Astrocyte (in vitro differentiated cells and primary cell): ENCODE measurements at regions not wholly inside any gene's neighbourhood (a gene's known extent, or its start where the extent isn't known, plus 50 kb on each side); places are given as distances from the start of the nearest gene placed in this dataset.

Experiments used
- EZH2 ChIP-seq: IDR thresholded peaks from 2 replicates; pipeline ENCODE4 v1.6.1; 2012; ENCODE audit warnings: mild to moderate bottlenecking, low read length, inconsistent platforms; ENCODE audit not compliant: insufficient read depth
- TF ChIP-seq, protein P1 (sequence below): IDR thresholded peaks from 2 replicates; pipeline ENCODE4 v1.5.1; 2011; ENCODE audit warnings: low read depth, mild to moderate bottlenecking, inconsistent platforms, low read length, moderate library complexity; ENCODE audit not compliant: insufficient read depth

DNA sequence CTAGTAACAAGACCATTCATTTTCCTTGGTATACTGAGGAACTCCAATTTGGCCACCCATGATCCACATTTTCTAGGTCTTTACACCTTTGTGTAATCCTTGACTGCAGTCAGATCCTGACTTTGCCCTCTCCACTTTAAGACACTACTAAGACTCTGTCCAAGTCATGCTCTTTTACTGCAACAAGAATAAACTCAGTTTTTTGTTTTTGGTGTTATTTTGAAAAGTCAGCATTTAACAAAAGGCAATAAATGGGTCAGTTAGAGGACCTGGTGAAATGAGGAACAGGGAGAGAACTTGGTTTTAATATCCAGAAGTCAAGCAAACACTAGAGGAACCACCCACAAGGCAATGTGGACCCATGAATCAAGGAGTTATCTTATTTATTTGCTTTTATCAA, 252.2 kb upstream of the RBBP8 start:
- TF ChIP-seq, protein P1, sequence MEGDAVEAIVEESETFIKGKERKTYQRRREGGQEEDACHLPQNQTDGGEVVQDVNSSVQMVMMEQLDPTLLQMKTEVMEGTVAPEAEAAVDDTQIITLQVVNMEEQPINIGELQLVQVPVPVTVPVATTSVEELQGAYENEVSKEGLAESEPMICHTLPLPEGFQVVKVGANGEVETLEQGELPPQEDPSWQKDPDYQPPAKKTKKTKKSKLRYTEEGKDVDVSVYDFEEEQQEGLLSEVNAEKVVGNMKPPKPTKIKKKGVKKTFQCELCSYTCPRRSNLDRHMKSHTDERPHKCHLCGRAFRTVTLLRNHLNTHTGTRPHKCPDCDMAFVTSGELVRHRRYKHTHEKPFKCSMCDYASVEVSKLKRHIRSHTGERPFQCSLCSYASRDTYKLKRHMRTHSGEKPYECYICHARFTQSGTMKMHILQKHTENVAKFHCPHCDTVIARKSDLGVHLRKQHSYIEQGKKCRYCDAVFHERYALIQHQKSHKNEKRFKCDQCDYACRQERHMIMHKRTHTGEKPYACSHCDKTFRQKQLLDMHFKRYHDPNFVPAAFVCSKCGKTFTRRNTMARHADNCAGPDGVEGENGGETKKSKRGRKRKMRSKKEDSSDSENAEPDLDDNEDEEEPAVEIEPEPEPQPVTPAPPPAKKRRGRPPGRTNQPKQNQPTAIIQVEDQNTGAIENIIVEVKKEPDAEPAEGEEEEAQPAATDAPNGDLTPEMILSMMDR, result no peak
- no peak for TF ChIP-seq EZH2
